NCI-H748 (cell line): ENCODE measurements at regions not wholly inside any gene's neighbourhood (a gene's known extent, or its start where the extent isn't known, plus 50 kb on each side); places are given as distances from the start of the nearest gene placed in this dataset.

ENCODE experiments used
- DNase-seq: peaks from one replicate; lab custom pipeline; 2025; ENCODE audit not compliant: unreplicated experiment; lab: John Stamatoyannopoulos, UW

GRCh38 chr9:101791533-101791932 lies 53.1 kb upstream of the GRIN3A start:
- DNase-seq: no peak
